Activated CD4-positive, CD25-positive, alpha-beta regulatory T cell treated with anti-CD3 and anti-CD28 coated beads, Interleukin-2, amount 50 U/mL, for 72 hours (primary cell): ENCODE measurements at regions not wholly inside any gene's neighbourhood (a gene's known extent, or its start where the extent isn't known, plus 50 kb on each side); places are given as distances from the start of the nearest gene placed in this dataset.

Experiments
- DNase-seq: peaks from one replicate; pipeline ENCODE4 v3.0.0; 2021

DNA sequence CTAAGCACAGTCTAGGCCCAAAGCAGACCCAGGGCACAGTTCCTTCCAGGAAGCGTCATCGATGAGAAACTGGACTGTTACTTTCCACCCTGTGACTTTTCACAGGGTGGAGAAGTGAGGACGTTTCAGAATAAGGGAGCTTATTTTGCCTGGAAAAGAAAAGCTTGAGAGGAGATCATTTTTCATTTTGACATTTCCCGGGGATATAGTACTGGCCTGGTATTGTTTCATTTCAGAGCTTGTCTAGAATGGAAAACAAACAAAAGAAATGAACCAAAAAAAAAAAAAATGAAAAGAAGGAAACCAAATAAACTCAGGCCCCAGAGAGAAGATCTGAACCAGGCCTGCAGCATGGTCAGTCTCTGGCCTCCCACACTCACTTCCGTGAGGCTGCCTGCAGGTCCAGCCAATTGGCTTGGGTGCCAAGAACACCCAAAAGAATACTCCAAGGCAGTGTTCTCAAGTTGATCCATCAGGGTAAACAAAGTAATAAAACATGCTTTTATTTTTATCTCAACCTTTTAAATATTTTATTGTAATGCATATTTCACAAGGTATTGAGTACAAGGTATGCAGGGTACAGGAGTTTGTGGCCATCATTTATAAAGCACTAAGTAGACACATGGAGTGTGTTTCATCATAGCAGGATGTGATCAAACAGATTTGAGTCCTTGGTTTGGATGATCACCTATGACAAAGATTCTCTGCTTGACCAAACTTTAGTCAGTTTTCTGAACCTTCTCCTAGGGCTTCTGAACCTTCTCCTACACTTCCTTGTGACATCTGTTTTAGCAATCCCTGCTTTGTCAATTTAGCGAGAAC is 176.9 kb upstream of the GGTLC1 start:
- DNase-seq, result no peak

DNA sequence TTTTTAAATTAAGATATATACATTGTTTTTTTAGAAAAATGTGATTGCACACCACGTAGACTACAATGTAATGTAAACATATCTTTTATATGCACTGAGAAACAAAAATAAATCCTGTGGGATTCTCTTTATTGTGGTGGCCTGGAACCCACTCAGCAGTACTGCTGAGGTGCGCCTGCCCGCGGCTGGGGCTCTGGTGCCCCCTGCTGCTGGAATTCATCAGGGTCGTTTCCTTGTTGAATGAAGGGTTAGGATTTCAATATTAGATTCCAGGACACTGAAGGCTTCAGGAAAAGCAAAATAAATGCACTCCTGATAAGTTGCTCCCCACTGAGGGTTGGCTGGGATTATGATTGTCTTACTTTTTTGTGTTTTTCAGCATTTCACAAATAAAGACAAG is 175.8 kb upstream of the GGTLC1 start:
- no peak for DNase-seq

DNA sequence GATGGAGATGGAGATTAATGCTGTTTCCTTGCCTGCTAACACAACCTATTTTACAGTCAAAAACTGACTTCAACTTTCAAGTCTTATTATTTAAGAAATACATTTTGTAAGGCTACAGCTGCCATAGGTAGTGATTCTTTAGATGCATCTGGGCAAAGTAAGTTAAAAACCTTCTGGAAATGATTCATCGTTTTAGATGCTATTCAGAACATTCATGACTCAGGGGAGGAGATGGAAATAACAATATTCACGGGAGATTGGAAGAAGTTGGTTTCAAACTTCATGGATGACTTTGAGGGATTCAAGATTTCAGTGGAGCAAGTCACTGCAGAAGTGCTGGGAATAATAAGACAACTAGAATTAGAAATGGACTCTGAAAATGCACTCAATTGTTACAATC is 174.9 kb upstream of the GGTLC1 start:
- DNase-seq, result no peak

DNA sequence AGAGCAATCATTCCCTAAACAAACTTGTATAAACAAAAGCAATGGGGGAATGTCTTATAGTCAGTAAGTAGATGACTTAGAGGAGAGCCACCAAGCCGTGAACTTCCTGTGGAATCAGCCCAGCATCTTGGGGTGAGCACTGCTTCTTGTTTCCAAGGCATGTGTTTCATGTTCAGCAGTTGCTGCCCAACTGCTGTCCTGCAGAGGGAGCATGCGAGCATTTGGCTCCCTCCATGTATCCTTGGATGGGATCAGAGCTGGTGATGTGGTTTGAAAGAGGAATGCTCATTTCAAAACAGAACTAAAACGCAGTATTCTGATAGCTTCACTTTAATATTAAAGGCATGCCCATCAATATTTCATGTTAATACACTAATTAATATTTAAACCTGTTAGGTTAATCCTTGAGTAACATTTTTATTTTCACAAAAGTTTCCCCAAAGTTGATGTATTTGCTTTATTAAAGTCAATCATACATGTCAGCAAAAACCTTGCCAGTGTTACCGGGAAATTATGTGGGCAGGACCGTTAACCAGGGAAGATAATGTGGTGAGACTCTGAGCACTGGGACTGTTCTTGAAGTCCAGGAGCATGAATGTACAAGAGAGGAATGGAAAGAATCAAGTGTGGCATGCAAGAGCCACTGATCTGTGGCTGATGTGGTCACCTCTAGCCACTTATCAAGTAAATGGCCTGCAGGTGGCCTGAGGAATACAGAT is 172.1 kb upstream of the GGTLC1 start:
- DNase-seq, result no peak

DNA sequence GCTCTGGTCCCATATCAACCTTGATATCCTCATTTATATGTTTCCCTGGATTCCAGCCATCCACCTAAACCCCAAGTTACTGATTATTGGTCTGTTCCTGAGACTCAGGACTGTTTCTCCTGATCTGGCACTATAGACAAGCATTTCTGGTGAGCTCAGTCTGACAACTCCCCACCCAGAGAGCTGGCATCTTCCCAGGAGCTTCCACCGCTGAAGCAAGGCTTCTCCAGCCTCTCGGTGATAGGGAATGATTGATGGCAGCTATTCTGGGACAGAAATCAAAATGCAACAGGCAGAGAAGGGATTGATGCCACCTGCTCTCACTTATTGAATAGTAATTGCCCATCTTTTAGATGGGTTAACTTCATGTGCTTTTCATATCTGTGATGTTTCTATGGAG is 169.7 kb upstream of the GGTLC1 start:
- DNase-seq, result no peak

DNA sequence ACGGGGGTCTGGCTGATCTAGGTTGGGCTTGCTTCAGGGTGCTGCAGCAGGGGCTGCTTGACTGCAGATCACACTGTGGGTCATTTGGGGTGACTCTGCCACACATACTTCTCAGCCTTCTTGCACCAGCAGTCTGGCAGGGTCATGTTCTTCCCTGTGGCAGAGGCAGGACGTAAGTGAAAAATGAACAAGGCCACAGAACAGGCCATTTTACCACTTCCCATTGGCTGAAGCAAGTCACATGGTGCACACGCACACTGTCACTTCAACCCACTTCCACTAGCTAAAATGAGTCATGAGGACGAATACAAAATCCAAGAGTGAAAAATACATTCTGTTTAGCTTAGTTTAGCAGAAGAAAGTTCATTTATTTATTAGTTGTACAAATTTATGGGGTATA is 168.6 kb upstream of the GGTLC1 start:
- no peak for DNase-seq

DNA sequence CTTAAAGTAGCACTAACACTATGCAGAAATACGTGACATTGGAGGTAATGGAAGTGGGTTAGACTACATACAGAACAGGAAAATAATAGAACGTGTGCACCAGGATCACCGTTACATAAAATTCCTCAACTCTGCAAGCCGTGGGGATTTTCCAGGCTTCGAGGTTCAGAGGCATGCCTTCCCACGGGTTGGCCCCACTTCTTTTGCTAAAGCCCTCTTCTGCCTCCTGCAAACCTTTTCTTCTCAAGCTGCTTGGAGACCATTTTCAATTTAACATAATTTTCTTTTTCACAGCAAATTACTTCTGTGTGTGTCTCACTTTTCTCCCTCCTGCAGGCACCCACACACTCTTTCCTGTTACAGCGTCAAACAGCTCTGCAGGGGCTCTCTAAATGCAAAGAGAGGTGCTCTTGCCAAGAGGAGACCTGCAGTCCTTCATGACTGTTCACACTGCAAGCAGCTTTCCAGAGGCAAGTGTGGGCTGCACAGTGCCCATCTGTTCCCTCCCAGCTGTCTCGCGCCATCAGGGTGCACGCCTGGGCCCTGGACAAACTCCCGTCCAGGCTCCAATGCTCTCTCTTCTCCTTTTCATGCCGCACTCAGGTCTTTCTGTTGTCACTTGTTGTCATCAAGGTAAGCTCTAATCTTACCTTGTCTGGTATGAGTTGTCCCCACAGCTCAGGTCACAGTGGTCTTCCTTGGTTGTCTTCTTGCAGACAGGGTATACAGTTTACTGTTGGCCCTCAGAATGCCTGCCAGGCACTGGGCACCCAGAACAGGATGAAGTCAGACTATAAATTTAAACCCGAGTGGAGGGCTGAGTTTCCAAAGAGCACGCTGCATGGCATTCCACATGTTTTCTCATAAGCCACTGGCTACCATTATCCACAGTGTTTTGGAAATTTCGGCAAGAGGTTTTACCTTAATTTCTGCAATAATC is 164.8 kb upstream of the GGTLC1 start:
- DNase-seq, result no peak

DNA sequence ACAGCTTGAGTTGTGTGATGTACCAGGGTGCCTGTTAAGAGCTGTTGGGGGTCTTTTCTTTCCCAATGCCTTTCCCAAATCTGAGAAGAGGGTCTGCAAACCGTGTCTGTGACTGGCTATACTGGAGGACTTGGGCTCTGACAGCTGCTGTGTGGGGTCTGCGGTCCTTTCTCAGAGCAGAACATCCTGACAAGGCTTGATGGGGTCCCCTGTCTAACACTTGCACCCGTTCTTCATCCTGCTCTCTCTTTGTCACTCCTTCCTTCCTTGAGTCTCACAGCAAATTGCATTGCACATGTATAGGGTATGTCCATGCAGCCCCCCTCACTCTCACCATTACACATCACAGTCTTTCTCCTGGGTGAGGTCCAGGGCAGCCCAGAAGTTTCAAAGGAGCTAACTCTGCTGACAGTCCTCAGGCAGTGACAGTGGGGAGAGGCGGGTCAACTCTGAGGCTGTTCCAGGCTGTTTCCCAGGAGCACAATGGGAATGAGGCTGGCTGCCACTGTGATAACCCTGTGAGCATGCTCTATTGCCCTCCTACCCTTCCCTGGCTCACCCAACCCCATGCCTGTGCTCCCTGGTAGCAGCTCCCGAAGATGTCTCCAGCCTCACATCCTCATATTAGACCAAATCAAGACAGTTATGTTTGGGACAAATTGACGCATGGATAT is 163.2 kb upstream of the GGTLC1 start:
- DNase-seq, result no peak

DNA sequence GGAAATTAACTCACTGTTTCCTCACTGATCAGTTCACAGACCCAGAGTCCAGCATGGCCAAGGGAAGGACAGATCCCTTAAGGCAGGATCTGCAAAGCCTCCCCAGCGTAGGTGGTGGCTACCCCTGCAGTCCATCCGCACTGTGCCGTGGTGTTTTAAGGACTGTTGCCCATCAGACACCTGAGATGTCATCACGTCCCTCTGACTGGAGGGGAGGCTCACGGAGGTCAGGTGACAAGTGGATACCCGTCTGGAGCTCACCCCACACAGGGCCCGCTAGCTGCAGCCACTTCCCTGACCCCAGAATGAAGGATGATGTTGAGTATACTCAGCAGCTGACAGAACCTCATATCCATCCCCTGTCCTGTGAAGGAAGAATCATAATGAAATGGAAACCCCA is 161.8 kb upstream of the GGTLC1 start:
- DNase-seq, result no peak

DNA sequence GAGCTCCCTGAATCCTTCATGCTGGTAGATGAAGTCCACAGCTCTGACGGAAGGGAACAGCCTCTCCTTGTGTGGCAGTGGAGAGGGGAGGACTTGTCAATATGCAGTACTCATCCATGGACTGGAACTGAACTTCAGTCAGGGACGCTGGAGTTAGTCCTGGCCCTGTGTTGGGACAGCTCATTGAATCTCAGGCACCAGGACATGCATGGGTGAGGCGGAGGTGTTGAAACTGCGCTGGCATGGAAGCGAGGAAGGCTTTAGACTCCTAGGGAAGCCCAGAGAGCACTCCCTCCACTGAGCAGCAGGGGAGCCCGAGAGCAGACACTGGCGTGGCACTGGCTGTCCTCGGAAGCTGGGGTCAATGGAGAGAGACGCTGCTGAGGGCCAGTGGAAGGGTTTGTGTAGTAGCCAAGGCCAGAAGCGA is 161.3 kb upstream of the GGTLC1 start:
- no peak for DNase-seq

DNA sequence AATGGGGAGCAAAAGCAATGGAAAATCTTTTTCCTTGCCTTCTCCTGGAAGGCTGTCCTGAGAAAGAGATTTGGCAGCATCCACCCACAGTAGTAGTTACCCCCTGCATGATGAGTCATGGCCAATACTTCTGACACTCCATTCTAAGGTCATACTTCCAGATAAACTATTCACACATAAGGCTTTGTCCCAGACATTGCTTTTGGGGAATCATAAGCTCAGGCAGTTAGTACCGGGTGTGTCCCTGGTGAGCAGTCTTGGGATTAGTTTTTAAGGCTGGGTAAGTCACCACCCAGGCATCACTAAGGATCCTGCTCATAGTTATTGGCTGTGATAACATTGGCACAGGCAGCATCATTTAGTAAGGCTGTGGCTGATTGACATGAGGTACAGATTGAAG is 160.6 kb upstream of the GGTLC1 start:
- DNase-seq, result no peak

DNA sequence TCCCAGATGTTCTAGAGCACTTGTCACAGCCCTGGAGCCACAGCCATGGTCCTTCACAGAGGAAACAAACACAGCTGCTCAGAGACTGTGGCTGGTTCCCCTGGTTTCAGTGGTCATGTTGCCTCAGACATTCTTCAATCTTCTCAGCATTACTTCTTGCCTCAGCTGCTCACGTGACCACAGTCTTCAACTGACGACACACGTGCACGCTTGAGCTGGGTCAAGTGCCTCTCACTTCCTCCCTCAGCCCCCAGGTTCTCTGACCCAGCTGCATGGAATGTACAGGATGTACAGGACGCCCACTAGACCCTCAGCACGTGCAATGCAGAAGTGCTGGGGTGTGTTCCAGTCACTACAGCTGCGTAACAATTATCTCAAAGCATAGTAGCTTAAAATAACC is 159.8 kb upstream of the GGTLC1 start:
- DNase-seq, result no peak

DNA sequence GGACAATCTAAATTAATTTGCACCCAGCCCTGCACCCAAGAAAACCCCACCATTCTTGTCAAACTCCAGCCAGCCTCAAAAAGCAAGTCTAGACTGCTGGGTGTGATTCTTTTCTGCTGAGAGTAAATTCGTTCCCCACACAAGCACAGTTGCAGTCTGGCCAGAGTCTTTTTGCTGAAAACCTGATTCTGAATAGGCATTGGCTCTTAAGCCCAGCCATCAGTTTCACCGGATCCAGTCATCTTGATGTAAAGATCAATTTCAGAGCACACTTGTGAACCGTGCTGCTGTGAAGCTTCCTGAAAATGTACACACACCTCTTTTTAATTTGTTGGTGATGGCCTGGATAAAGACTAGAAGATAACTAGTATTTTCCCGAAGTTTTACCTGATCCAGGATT is 159.4 kb upstream of the GGTLC1 start:
- DNase-seq, result no peak

DNA sequence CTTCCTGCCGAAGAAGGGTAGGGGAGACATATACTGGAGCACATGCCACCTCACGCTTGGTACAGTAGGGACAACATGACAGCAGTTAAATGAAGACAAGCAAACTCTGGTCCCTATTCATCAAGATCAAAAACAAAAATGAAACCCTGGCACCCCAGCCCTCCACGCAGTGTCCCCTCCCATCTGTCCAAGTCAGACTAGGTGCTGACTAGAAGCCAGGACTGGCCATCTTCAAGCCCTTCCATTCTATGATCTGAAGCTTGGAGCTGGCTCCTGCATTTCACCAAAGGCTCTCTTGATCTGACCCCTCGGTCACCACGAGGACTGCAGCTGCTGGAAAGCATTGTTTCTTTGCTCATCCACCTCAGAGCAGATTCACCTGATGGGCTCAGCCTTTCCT is 158.9 kb upstream of the GGTLC1 start:
- DNase-seq, result no peak

DNA sequence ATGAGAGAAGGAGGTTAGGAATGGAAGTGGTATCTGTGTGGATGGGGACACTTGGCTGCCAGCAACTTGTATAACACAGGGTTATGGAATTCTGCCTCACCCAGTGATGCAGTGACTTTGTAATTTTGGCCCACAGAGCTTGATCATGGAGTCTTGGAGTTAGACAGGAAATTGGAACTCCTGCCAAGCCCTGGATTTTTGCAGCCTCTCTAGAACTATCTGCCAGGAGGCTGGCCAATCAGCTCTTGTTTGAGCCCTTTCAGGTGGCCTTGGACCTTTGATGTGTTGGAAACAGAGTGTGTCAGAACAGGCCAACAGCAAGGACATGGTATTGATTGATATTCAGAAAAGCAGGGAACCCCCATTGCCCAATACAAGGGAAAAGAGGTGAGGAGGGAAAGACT is 157.7 kb upstream of the GGTLC1 start:
- DNase-seq, result no peak

DNA sequence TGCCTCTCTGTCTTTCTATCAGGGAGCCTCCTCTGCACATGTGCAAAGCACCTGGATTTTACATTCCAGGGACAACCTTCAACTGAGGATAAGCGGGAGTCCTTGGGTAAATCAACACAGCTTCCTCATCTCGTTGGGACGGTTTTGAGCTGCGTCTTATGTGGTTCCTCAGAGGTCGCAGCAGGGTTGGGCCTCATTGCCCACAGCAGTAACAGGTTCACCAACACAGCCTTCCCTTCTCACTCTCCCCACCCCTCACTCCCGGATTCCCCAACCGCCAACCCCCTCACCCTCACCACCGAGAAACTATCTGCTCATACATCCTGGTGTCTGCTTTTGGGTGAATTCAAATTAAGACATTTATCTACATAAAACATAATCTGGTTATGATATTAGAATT is 155.8 kb upstream of the GGTLC1 start:
- no peak for DNase-seq

DNA sequence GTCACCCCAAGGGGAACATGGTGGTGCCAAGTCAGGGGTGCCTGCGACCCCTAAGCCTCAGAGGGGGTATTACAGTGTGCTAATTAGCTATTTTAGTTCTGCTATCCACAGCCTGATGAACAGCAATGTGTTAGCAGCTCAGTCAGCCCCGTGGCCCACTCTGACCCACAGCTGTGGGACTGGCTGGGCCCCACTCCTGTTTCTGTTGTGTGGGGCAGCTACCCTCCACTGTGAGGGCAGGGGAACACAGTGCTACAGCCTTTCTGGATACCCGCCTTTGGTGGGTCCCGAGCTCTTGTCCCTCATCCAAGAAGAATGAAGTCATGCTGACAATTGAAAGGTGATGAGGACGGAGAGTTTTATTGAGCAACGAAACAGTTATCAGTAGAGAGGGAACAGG is 152.5 kb upstream of the GGTLC1 start:
- no peak for DNase-seq

DNA sequence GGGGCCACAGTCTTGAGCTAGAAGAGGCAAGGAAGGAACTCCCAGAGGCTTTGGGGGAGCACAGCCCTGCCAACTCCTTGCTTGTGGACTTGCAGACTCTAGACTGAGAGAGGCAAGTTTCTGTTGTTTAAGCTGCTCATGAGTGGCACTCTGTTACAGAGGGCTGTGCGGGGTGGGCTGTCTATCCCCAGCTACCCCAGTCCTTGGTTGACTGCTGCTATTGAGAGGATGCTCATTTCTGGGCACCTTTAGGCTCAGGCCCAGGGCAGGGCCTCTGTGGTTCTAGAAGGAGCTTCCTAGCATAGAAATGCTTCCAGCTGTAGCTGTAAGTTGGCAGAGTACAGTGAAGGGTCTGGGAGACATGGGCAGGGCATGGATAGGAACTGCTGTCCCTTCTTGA is 151.3 kb upstream of the GGTLC1 start:
- DNase-seq, result no peak

DNA sequence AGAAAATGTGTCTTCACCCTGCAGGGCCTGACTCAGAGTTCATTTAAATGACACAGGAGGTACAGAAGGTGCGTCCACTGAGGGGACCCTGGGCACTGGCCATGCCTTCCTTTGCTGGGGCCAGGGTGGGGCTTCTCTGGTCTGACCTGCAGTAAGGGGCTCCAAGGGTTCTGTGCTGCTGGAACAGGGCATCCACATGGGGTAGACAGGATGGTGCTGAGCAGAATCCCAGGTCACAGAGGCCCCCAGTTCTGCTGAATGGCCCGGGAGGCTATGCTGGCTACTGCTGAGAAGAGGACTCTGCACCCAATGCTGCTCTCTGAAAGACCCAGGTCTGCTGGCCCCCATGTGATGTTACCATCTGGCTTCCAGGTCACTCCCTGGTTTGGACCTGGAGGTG is 150.4 kb upstream of the GGTLC1 start:
- DNase-seq, result no peak

DNA sequence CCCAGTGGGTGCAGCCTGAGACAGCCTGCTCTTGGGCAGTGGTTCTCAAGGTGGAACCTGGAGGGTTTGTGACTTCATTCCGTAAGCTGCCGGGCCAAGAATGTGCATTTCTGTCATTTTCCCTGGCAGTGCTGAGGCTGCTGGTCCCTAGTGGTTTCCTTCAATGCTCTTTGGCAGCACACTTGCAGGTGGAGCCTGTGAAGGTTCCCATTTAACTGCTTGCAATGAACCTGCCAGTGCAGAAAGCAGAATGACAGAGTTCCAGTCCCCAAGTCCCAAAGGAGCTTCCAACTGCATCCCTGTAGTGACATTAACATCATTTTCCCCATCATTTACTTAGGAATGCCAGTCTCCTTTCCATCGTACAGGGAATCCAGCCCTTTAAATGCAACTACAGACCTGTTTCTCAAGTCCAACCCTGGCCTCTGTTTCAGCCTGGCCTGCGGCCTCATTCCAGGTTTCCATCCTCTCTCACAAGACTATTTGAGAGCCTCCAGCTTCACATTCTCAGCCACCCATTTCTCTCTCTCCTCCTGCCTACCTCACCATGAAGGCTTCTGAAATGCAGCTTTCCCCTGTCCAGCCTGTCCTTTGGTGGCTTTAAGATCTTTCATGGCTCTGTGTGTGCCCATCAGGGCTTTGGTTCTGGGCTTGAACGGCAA is 149.7 kb upstream of the GGTLC1 start:
- DNase-seq, result no peak

DNA sequence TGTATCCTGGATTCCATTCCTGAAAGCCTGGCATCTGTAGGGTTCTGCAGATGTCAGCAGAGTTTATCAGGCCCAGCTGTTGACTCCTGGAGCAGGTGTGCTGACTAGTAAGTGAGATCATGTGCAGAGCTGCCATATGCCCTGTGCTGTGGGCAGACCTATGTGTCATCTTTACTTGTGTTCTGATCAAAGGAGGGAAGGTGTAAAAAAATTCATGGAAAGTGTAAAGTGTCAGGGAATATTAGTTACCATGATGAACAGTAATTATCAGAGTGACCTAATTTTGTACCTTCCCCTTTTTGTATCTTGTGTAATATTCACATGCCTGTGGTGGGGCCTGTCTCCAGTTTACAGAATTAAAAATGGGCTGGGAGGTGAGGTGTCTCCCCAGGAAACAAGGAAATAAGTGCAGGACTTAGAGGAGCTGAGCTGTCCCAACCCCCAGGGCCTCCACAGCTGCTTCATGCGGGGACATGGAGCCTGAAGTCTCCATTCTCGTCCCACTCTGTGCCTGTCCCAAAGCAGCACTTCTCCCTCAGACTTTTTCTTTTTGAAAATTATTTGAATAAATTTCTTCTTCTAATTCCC is 148.2 kb upstream of the GGTLC1 start:
- no peak for DNase-seq

DNA sequence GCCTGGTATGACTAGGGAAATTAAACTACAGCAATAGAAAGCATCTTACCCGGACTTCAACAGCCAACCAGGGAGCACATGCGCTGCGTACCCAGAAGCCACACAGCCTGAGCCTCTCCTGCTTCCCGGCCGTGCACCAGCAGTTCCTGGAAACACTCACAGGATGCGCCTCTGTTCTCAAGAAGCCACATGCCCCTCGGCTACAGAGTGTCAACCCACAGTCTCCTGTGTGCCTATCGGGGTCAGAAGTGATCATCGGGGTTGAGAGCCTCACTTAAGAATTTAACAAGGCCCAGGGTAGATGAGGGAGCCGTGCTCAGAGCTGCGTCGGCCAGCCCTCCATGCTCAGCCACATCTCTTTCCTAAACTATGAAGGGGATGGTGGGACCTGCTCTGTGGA is 147.2 kb upstream of the GGTLC1 start:
- DNase-seq, result no peak
